ENCODE measurements at regions not wholly inside any gene's neighbourhood (a gene's known extent, or its start where the extent isn't known, plus 50 kb on each side); places are given as distances from the start of the nearest gene placed in this dataset.
"Not testable (repeated sequence)": the region's sequence is repeated elsewhere in the genome, so short reads cannot be mapped to it uniquely, and the experiment has no call there.

DNA sequence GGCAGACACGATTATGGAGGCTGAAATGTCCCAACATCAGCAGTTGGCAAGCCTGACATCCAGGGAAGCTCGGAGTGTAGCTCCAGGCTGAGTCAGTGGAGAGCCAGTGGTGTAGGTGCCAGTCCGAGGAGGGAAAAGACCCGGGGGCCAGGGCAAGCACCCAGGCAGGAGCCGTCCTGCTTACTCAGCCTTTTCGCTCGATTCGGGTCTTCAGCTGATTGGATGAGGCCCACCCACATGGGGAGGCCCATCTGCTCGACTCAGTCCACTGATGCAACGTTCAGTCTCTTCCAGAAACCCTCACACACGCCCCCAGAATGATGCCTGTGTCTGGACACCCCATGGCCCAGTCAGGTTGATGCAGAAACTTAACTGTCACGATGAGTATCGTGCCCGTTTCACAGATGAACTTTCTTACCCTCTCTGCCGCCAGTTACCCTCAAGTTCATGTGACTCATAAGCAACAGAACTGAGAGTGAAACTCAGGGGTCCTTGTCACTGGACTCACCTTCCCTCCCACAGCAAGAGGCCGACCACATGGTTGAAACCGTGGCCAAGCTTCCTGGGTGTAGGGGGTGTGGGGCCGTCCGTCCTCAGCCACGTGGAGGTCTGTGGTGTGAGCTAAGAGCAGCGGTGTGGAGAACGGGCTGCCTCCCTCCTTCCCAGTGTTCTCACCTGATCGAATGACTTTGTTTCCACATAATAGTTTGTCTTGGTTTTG is 197.4 kb upstream of the HDAC4 start:
- H3K27ac Mint-ChIP-seq: no peak overlapping the region
- H3K36me3 Mint-ChIP-seq (ENCODE audit: low read depth): no peaks in the 10 kb centered on the region
- peaks cover 3% of the 10 kb centered on the region for H3K27me3 Mint-ChIP-seq
- no peak overlapping the region for H3K4me3 Mint-ChIP-seq
- peaks cover 4% of the 10 kb centered on the region for H3K9me3 Mint-ChIP-seq
- intact Hi-C loops (cut with micrococcal nuclease): no loop called here
- peaks cover 24% of the 10 kb centered on the region for H3K4me1 Mint-ChIP-seq (ENCODE audit: low read depth)

DNA sequence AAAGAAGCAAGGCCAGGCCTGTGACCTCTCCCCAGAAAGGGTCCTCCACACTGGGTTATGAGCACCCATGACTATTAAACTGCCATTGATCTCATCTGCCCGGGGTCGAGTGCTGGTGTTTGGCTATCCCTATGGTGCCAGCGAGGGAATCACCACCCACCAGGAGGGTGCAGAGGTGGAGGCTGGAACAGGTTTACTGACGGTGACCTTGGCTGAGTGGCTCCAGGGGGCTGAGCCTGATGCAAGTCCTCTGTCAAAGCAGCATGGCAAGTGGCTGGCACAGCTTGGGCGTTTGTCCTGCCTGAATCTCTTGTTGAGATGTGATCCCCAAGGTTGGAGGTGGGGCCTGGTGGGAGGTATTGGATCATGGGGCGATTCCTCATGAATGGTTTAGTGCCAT is 196.4 kb upstream of the HDAC4 start:
- intact Hi-C loops (cut with micrococcal nuclease): no loop called here
- Mint-ChIP-seq H3K9me3 (peaks cover 13% of the 10 kb centered on the region), H3K4me3 (no peak overlapping the region), H3K4me1 (ENCODE audit: low read depth) (peaks cover 15% of the 10 kb centered on the region), H3K36me3 (ENCODE audit: low read depth) (no peaks in the 10 kb centered on the region), H3K27me3 (peaks cover 3% of the 10 kb centered on the region), H3K27ac (no peak overlapping the region)

- Mint-ChIP-seq H3K27ac (no peak overlapping the region), H3K4me1 (ENCODE audit: low read depth) (peaks cover 11% of the 10 kb centered on the region), H3K4me3 (no peak overlapping the region), H3K9me3 (peaks cover 17% of the 10 kb centered on the region), H3K36me3 (ENCODE audit: low read depth) (no peaks in the 10 kb centered on the region), H3K27me3 (peaks cover 1% of the 10 kb centered on the region)
- intact Hi-C loops (cut with micrococcal nuclease): no loop called here
Measured at GRCh38 chr2:239596792-239597191, 196.0 kb upstream of the HDAC4 start.

DNA sequence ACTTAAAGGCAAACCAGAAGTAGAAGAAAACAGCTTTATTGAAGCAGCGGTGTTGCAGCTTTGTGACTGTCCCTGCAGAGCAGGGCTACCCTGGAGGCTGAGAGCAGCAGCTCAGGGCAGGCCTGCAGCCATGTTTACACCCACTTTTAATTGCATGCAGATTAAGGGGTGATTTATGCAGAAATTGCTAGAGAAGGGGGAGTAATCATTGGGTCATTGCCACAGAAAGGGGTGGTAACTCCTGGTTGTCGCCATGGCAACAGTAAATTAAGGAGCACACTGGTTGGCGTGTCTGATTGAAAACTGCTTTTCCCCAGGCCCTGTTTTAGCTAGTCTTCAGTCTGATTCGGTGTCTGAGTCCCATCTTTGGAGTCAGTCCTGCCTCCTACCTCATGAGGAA is 195.4 kb upstream of the HDAC4 start:
- intact Hi-C loops (cut with micrococcal nuclease): no loop called here
- Mint-ChIP-seq H3K27ac (no peak overlapping the region), H3K4me3 (no peak overlapping the region), H3K36me3 (ENCODE audit: low read depth) (no peaks in the 10 kb centered on the region), H3K9me3 (peaks cover 17% of the 10 kb centered on the region), H3K4me1 (ENCODE audit: low read depth) (peaks cover 6% of the 10 kb centered on the region), H3K27me3 (peaks cover 1% of the 10 kb centered on the region)

- Mint-ChIP-seq H3K27me3 (peaks cover 1% of the 10 kb centered on the region), H3K27ac (no peak overlapping the region), H3K36me3 (ENCODE audit: low read depth) (no peaks in the 10 kb centered on the region), H3K9me3 (peaks cover 17% of the 10 kb centered on the region), H3K4me3 (no peak overlapping the region), H3K4me1 (ENCODE audit: low read depth) (peaks cover 5% of the 10 kb centered on the region)
- intact Hi-C loops (cut with micrococcal nuclease): no loop called here
Measured at GRCh38 chr2:239595726-239596125, 194.9 kb upstream of the HDAC4 start.

DNA sequence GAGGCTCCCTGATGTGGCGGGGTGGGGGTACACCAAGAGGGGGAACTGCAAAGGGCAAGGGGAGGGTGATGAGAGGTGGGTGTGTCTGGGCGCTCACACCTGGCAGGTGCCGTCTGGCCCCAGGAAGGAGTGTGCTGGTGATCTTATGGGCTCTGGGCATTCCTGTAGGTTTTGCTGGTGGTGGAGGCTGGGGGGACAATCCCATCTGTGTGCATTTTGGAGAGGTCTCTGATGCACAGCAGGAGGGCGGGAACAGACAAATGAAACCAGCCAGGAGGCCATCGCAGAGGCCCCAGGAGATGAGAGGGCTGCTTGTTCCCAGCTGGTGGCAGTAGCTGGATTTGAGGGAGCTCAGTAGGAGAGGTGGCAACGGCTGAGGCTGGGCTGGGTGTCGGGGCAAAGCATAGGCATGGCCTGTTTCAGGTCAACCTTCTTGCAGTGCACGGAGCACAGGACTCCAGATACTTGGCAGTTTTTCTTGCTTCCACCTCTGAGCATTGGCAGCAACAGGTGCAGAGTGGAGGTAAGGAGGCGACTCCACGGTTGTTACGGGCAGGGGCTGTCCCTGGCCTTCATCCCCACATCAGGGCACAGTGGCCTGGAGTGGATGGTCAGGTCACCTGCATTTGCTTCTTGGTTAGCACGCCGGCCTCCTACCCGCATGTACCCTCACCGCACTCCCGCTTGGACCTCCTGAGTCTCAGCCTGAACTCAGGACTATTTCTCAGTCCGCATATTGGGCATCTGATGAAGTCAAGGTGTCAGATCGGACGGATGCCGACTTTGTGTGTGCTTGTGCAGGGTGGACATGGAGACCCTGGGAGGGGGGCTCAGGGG is 194.2 kb upstream of the HDAC4 start:
- intact Hi-C loops (cut with micrococcal nuclease): no loop called here
- Mint-ChIP-seq H3K9me3 (peaks cover 17% of the 10 kb centered on the region), H3K4me3 (no peak overlapping the region), H3K4me1 (ENCODE audit: low read depth) (peaks cover 5% of the 10 kb centered on the region), H3K36me3 (ENCODE audit: low read depth) (no peaks in the 10 kb centered on the region), H3K27ac (no peak overlapping the region), H3K27me3 (peaks cover 1% of the 10 kb centered on the region)

DNA sequence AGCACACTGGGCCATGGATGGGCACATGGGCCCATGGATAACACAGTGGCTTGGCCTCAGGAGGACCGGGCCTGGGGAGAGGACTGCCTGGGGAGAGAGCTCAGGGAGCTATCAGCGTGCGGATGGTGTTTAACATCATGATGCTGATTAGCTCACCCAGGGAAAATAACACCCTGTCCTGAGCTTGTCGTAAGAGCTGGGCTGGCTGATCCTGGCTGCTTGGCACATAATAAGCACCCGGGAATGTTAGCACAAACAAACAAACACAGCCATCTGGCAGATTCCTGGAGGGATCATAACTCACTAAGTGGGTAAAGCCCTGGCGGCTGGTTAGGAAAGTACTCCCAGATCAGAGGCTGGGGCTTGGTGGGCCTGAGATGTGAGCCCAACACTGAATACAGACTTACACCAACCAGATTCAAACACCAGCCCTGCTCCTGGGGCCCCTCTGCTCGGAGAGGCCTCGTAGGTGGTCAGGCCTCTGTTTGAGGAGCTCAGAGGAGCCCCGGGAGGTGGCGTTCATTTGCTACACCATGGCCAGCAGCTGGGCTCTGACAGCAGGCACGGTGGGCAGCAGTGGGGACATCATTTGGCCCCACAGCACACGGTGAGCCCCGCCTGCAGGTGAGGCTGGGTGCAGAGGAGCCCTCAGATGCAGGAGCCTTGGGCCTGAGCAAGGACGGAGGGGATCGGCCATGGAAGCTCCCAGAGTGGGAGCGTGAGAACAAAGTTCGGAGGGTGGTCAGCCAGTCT is 193.4 kb upstream of the HDAC4 start:
- no peak overlapping the region for H3K27ac Mint-ChIP-seq
- intact Hi-C loops (cut with micrococcal nuclease): no loop called here
- peaks cover 17% of the 10 kb centered on the region for H3K9me3 Mint-ChIP-seq
- H3K4me1 Mint-ChIP-seq (ENCODE audit: low read depth): peaks cover 6% of the 10 kb centered on the region
- peaks cover under 1% of the 10 kb centered on the region for H3K27me3 Mint-ChIP-seq
- no peaks in the 10 kb centered on the region for H3K36me3 Mint-ChIP-seq (ENCODE audit: low read depth)
- no peak overlapping the region for H3K4me3 Mint-ChIP-seq

- intact Hi-C loops (cut with micrococcal nuclease): no loop called here
- Mint-ChIP-seq H3K27ac (no peak overlapping the region), H3K27me3 (no peaks in the 10 kb centered on the region), H3K4me3 (no peak overlapping the region), H3K36me3 (ENCODE audit: low read depth) (no peaks in the 10 kb centered on the region), H3K4me1 (ENCODE audit: low read depth) (peaks cover 11% of the 10 kb centered on the region), H3K9me3 (peaks cover 17% of the 10 kb centered on the region)
Measured at GRCh38 chr2:239593455-239593854, 192.6 kb upstream of the HDAC4 start.

- H3K4me1 Mint-ChIP-seq (ENCODE audit: low read depth): peaks cover 18% of the 10 kb centered on the region
- H3K36me3 Mint-ChIP-seq (ENCODE audit: low read depth); H3K27me3 Mint-ChIP-seq; H3K27ac Mint-ChIP-seq; intact Hi-C loops (cut with micrococcal nuclease); H3K4me3 Mint-ChIP-seq: not testable (repeated sequence)
- H3K9me3 Mint-ChIP-seq: peaks cover 17% of the 10 kb centered on the region
Measured at GRCh38 chr2:239592629-239593290, 191.9 kb upstream of the HDAC4 start.

DNA sequence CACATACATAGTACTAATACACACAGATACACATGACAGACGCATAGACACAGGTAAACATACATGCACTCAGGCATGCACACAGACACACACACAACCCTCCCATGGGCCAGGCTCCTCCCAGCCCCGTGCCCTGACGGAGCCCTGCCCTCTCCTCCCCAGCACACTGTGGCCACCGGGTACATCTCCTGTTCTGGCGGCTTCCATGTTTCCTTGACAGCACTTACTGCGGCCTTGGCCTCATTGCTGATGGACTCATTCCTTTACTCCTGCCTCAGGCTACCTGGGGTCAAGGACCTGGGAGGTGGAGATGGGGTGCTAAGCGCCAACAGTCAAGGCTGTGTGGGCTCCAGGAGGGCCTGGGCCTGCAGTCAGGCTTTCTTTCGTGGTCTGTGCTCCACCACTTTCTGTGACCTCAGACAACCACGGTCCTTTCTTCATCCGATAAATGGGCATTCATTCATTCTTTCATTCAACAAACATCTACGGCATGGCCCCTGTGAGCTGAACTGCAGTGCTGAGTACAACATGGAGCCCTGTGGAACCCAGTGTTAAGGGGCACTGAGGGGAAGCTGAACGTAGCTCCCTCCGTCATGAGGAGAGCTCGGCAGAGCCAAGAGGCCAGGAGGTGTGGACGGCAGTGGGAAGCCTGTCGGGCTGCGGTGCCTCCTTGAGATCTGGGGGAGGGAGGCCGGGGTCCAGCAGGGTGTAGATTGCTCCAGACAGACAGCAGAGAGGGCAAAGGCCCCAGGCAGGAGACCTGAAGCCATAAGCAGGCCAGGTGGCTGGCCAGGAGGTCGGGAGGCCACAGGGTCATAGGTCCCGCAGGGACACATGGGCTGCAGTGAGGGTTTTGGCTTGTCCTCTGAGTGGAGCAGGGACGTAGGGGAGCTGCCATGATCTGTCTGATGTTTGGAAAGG is 190.4 kb upstream of the HDAC4 start:
- H3K4me1 Mint-ChIP-seq (ENCODE audit: low read depth): peaks cover 31% of the 10 kb centered on the region
- H3K4me3 Mint-ChIP-seq: no peak overlapping the region
- H3K36me3 Mint-ChIP-seq (ENCODE audit: low read depth): no peaks in the 10 kb centered on the region
- peaks cover 9% of the 10 kb centered on the region for H3K27me3 Mint-ChIP-seq
- intact Hi-C loops (cut with micrococcal nuclease): no loop called here
- H3K27ac Mint-ChIP-seq: no peak overlapping the region
- peaks cover 17% of the 10 kb centered on the region for H3K9me3 Mint-ChIP-seq

DNA sequence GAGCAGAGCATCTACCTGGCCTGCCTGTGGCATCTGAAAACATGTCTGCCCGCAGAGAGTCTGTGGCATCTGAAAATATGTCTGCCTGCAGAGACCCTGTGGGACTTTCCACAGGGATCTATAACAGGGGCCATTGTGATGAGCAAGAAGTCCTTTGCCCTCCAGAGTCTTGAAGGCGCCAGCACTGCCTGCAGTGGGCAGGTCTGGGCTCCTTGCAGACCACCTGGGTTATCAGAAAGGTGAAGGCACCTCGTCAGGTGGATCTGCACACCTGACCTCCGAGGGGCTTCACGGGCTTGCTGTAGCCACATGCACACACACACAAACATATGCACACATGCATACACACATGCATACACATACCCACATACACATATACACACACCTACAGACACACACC is 189.5 kb upstream of the HDAC4 start:
- intact Hi-C loops (cut with micrococcal nuclease): no loop called here
- peaks cover 31% of the 10 kb centered on the region for H3K4me1 Mint-ChIP-seq (ENCODE audit: low read depth)
- H3K9me3 Mint-ChIP-seq: peaks cover 17% of the 10 kb centered on the region
- H3K36me3 Mint-ChIP-seq (ENCODE audit: low read depth): no peaks in the 10 kb centered on the region
- H3K4me3 Mint-ChIP-seq: no peak overlapping the region
- no peak overlapping the region for H3K27ac Mint-ChIP-seq
- H3K27me3 Mint-ChIP-seq: peaks cover 9% of the 10 kb centered on the region

- peaks cover 31% of the 10 kb centered on the region for H3K4me1 Mint-ChIP-seq (ENCODE audit: low read depth)
- no peaks in the 10 kb centered on the region for H3K36me3 Mint-ChIP-seq (ENCODE audit: low read depth)
- H3K27ac Mint-ChIP-seq: no peak overlapping the region
- H3K27me3 Mint-ChIP-seq: peaks cover 9% of the 10 kb centered on the region
- intact Hi-C loops (cut with micrococcal nuclease): no loop called here
- H3K4me3 Mint-ChIP-seq: no peak overlapping the region
- H3K9me3 Mint-ChIP-seq: peaks cover 17% of the 10 kb centered on the region
Measured at GRCh38 chr2:239589833-239590232, 189.0 kb upstream of the HDAC4 start.

DNA sequence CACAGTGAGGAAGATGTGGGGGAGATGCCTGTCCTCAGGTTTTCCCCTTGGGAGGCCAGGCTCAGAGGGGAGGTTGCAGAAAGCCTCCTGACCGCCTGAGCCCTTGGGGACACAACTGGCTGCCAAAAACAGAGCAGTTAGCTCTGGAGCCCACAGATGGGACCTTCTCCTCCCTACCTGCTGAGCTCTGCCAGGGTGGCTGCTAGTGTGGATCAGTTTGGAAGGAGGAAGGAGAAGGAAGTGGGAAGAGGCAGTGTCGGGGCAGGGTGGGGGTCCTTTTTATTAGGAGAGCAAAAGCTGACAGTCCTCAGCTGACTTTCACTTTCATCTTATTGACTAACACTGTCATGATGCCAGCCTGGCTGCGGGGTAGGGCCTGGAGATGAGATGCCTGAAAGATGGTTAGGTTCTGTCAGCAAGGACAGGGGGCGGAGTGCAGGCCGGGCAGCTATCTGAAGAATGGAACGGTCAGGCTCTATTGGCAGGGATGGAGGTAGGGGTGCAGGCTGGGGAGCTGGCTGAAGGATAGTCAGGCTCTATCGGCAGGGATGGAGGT is 188.5 kb upstream of the HDAC4 start:
- H3K9me3 Mint-ChIP-seq: peaks cover 17% of the 10 kb centered on the region
- no peaks in the 10 kb centered on the region for H3K36me3 Mint-ChIP-seq (ENCODE audit: low read depth)
- no peak overlapping the region for H3K4me3 Mint-ChIP-seq
- H3K27ac Mint-ChIP-seq: no peak overlapping the region
- peaks cover 31% of the 10 kb centered on the region for H3K4me1 Mint-ChIP-seq (ENCODE audit: low read depth)
- peaks cover 9% of the 10 kb centered on the region for H3K27me3 Mint-ChIP-seq
- intact Hi-C loops (cut with micrococcal nuclease): no loop called here

All from dendritic cell treated with granulocyte-macrophage colony-stimulating factor and Interleukin-4, amounts not matched to agents 40 ng/mL and 50 ng/mL, for 4 days (primary cell).